ENCODE measurements at regions not wholly inside any gene's neighbourhood (a gene's known extent, or its start where the extent isn't known, plus 50 kb on each side); places are given as distances from the start of the nearest gene placed in this dataset.

GRCh38 chr2:18404708-18405107, 155.7 kb downstream of the RDH14 start:
- Histone ChIP-seq H3K27ac (ENCODE audit: low read depth, low read length, severe bottlenecking) (no peak overlapping the region), H3K4me3 (ENCODE audit: extremely low read depth, insufficient read depth, low read length, poor library complexity, severe bottlenecking) (no peak overlapping the region), H3K36me3 (ENCODE audit: control insufficient read depth, insufficient read depth, low read length) (no peaks in the 10 kb centered on the region), H3K4me1 (ENCODE audit: control insufficient read depth, insufficient read depth, low read length, poor library complexity, severe bottlenecking) (no peaks in the 10 kb centered on the region), H3K9me3 (ENCODE audit: control insufficient read depth, low read length) (no peaks in the 10 kb centered on the region)
- WGBS, 2 experiments (ENCODE audit: insufficient coverage in 2 of 2): 60 to 78% methylated on average over 1 to 4 of the region's 5 CpGs

GRCh38 chr2:18403921-18404522, 156.4 kb downstream of the RDH14 start:
- H3K9me3 ChIP-seq (ENCODE audit: control insufficient read depth, low read length): no peaks in the 10 kb centered on the region
- 100% methylated on average over 1 to 2 of the region's 4 CpGs for WGBS, 2 experiments (ENCODE audit: insufficient coverage in 2 of 2)
- H3K36me3 ChIP-seq (ENCODE audit: control insufficient read depth, insufficient read depth, low read length): no peaks in the 10 kb centered on the region
- H3K27ac ChIP-seq (ENCODE audit: low read depth, low read length, severe bottlenecking): no peak overlapping the region
- H3K4me3 ChIP-seq (ENCODE audit: extremely low read depth, insufficient read depth, low read length, poor library complexity, severe bottlenecking): no peak overlapping the region
- H3K4me1 ChIP-seq (ENCODE audit: control insufficient read depth, insufficient read depth, low read length, poor library complexity, severe bottlenecking): no peaks in the 10 kb centered on the region

GRCh38 chr2:18402831-18403230, 157.6 kb downstream of the RDH14 start:
- WGBS, 2 experiments (ENCODE audit: insufficient coverage in 2 of 2): 80 to 86% methylated on average over 1 of the region's 2 CpGs
- H3K4me1 ChIP-seq (ENCODE audit: control insufficient read depth, insufficient read depth, low read length, poor library complexity, severe bottlenecking): no peaks in the 10 kb centered on the region
- no peaks in the 10 kb centered on the region for H3K9me3 ChIP-seq (ENCODE audit: control insufficient read depth, low read length)
- H3K27ac ChIP-seq (ENCODE audit: low read depth, low read length, severe bottlenecking): no peak overlapping the region
- H3K4me3 ChIP-seq (ENCODE audit: extremely low read depth, insufficient read depth, low read length, poor library complexity, severe bottlenecking): no peak overlapping the region
- H3K36me3 ChIP-seq (ENCODE audit: control insufficient read depth, insufficient read depth, low read length): no peaks in the 10 kb centered on the region

- H3K9me3 ChIP-seq (ENCODE audit: control insufficient read depth, low read length): no peaks in the 10 kb centered on the region
- H3K36me3 ChIP-seq (ENCODE audit: control insufficient read depth, insufficient read depth, low read length): no peaks in the 10 kb centered on the region
- H3K4me3 ChIP-seq (ENCODE audit: extremely low read depth, insufficient read depth, low read length, poor library complexity, severe bottlenecking): no peak overlapping the region
- H3K4me1 ChIP-seq (ENCODE audit: control insufficient read depth, insufficient read depth, low read length, poor library complexity, severe bottlenecking): no peaks in the 10 kb centered on the region
- WGBS, 2 experiments (ENCODE audit: insufficient coverage in 2 of 2): 65 to 72% methylated on average over 2 to 3 of the region's 4 CpGs
- H3K27ac ChIP-seq (ENCODE audit: low read depth, low read length, severe bottlenecking): no peak overlapping the region
Observed at GRCh38 chr2:18401471-18401870, 159.0 kb downstream of the RDH14 start.

GRCh38 chr2:18399601-18400000, 160.9 kb downstream of the RDH14 start:
- WGBS, 2 experiments (ENCODE audit: insufficient coverage in 2 of 2): 92 to 93% methylated on average over 5 of the region's 5 CpGs
- no peaks in the 10 kb centered on the region for H3K4me1 ChIP-seq (ENCODE audit: control insufficient read depth, insufficient read depth, low read length, poor library complexity, severe bottlenecking)
- no peak overlapping the region for H3K27ac ChIP-seq (ENCODE audit: low read depth, low read length, severe bottlenecking)
- H3K4me3 ChIP-seq (ENCODE audit: extremely low read depth, insufficient read depth, low read length, poor library complexity, severe bottlenecking): no peak overlapping the region
- H3K36me3 ChIP-seq (ENCODE audit: control insufficient read depth, insufficient read depth, low read length): no peaks in the 10 kb centered on the region
- no peaks in the 10 kb centered on the region for H3K9me3 ChIP-seq (ENCODE audit: control insufficient read depth, low read length)

DNA sequence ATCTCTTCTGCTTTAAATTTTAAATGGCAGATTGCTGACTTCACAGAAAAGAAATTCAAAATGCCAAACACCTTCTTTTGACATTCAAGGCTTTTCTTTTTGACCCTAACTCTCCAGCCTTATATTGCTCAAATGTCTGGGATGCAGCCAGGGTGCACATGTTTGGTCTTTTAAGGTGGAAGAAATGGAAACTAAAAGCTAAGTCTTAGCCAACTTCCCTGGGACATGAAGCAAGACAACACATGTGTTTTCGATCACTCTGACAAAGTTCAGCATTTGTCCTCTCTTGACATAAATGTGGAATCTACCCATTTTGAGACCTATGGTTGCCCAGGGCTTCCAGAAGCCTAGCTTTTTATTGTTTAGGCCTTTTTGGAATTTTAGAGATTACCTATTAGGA, 161.6 kb downstream of the RDH14 start:
- Histone ChIP-seq H3K9me3 (ENCODE audit: control insufficient read depth, low read length) (no peaks in the 10 kb centered on the region), H3K27ac (ENCODE audit: low read depth, low read length, severe bottlenecking) (no peak overlapping the region), H3K4me3 (ENCODE audit: extremely low read depth, insufficient read depth, low read length, poor library complexity, severe bottlenecking) (no peak overlapping the region), H3K36me3 (ENCODE audit: control insufficient read depth, insufficient read depth, low read length) (no peaks in the 10 kb centered on the region), H3K4me1 (ENCODE audit: control insufficient read depth, insufficient read depth, low read length, poor library complexity, severe bottlenecking) (no peaks in the 10 kb centered on the region)
- 100% methylated on average over 1 of the region's 1 CpG for WGBS, 2 experiments (ENCODE audit: insufficient coverage in 2 of 2)

GRCh38 chr2:18396329-18397010, 164.0 kb downstream of the RDH14 start:
- no peak overlapping the region for H3K4me3 ChIP-seq (ENCODE audit: extremely low read depth, insufficient read depth, low read length, poor library complexity, severe bottlenecking)
- 82 to 83% methylated on average over 3 to 5 of the region's 9 CpGs for WGBS, 2 experiments (ENCODE audit: insufficient coverage in 2 of 2)
- no peak overlapping the region for H3K27ac ChIP-seq (ENCODE audit: low read depth, low read length, severe bottlenecking)
- no peaks in the 10 kb centered on the region for H3K4me1 ChIP-seq (ENCODE audit: control insufficient read depth, insufficient read depth, low read length, poor library complexity, severe bottlenecking)
- H3K36me3 ChIP-seq (ENCODE audit: control insufficient read depth, insufficient read depth, low read length): no peaks in the 10 kb centered on the region
- no peaks in the 10 kb centered on the region for H3K9me3 ChIP-seq (ENCODE audit: control insufficient read depth, low read length)

- Histone ChIP-seq H3K36me3 (ENCODE audit: control insufficient read depth, insufficient read depth, low read length) (no peaks in the 10 kb centered on the region), H3K27ac (ENCODE audit: low read depth, low read length, severe bottlenecking) (no peak overlapping the region), H3K4me3 (ENCODE audit: extremely low read depth, insufficient read depth, low read length, poor library complexity, severe bottlenecking) (no peak overlapping the region), H3K4me1 (ENCODE audit: control insufficient read depth, insufficient read depth, low read length, poor library complexity, severe bottlenecking) (no peaks in the 10 kb centered on the region), H3K9me3 (ENCODE audit: control insufficient read depth, low read length) (no peaks in the 10 kb centered on the region)
- WGBS, 2 experiments (ENCODE audit: insufficient coverage in 2 of 2): 91 to 100% methylated on average over 5 of the region's 5 CpGs
Observed at GRCh38 chr2:18395555-18395954, 164.9 kb downstream of the RDH14 start.

GRCh38 chr2:18387441-18388206, 172.8 kb downstream of the RDH14 start:
- H3K27ac ChIP-seq (ENCODE audit: low read depth, low read length, severe bottlenecking): no peak overlapping the region
- no peaks in the 10 kb centered on the region for H3K4me1 ChIP-seq (ENCODE audit: control insufficient read depth, insufficient read depth, low read length, poor library complexity, severe bottlenecking)
- no peaks in the 10 kb centered on the region for H3K9me3 ChIP-seq (ENCODE audit: control insufficient read depth, low read length)
- no peaks in the 10 kb centered on the region for H3K36me3 ChIP-seq (ENCODE audit: control insufficient read depth, insufficient read depth, low read length)
- H3K4me3 ChIP-seq (ENCODE audit: extremely low read depth, insufficient read depth, low read length, poor library complexity, severe bottlenecking): no peak overlapping the region
- 46 to 54% methylated on average over 13 to 14 of the region's 15 CpGs for WGBS, 2 experiments (ENCODE audit: insufficient coverage in 2 of 2)

DNA sequence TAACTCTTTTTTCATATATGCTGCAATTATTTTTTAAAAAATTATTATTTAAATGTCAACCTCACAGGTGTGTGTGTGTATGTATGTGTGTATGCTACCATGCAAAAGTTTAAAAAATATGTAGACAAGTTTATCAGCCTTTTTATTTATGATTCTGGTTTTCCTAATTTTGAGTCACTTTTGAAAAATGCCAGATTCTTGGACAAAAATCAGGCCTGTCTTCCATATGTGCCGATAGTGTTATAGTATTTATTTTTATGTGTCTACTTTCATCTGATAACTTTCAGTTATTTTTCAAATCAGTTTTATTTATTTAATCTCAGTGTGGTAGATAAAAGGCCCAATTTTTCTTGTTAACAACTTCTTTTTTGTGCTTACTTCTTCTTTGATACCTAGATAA, 176.2 kb downstream of the RDH14 start:
- Histone ChIP-seq H3K27ac (ENCODE audit: low read depth, low read length, severe bottlenecking) (no peak overlapping the region), H3K36me3 (ENCODE audit: control insufficient read depth, insufficient read depth, low read length) (no peaks in the 10 kb centered on the region), H3K4me1 (ENCODE audit: control insufficient read depth, insufficient read depth, low read length, poor library complexity, severe bottlenecking) (peaks cover 5% of the 10 kb centered on the region), H3K9me3 (ENCODE audit: control insufficient read depth, low read length) (no peaks in the 10 kb centered on the region), H3K4me3 (ENCODE audit: extremely low read depth, insufficient read depth, low read length, poor library complexity, severe bottlenecking) (no peak overlapping the region)
- no CpG with 5 or more reads among the region's 1 CpG for WGBS, 2 experiments (ENCODE audit: insufficient coverage in 2 of 2)

- no peaks in the 10 kb centered on the region for H3K36me3 ChIP-seq (ENCODE audit: control insufficient read depth, insufficient read depth, low read length)
- H3K27ac ChIP-seq (ENCODE audit: low read depth, low read length, severe bottlenecking): no peak overlapping the region
- peaks cover 10% of the 10 kb centered on the region for H3K4me1 ChIP-seq (ENCODE audit: control insufficient read depth, insufficient read depth, low read length, poor library complexity, severe bottlenecking)
- H3K4me3 ChIP-seq (ENCODE audit: extremely low read depth, insufficient read depth, low read length, poor library complexity, severe bottlenecking): no peak overlapping the region
- no peaks in the 10 kb centered on the region for H3K9me3 ChIP-seq (ENCODE audit: control insufficient read depth, low read length)
Observed at GRCh38 chr2:18381386-18381785, 179.1 kb downstream of the RDH14 start.
